Breast epithelium (tissue), 3 donors: ENCODE measurements at regions not wholly inside any gene's neighbourhood (a gene's known extent, or its start where the extent isn't known, plus 50 kb on each side); places are given as distances from the start of the nearest gene placed in this dataset.

Experiments
- CTCF ChIP-seq, 3 donors: fragments of 450-650 bp; IDR thresholded peaks; one replicate each; pipeline ENCODE4 v1.5.1; 2016 to 2017; ENCODE audit warnings: antibody characterized with exemption in 3 of 3, mild to moderate bottlenecking in 3 of 3, moderate library complexity in 3 of 3
- POLR2AphosphoS5 ChIP-seq, 3 donors: sonication (generic); formaldehyde crosslinking; IDR thresholded peaks; one replicate each; pipeline ENCODE4 v1.6.1; 2017; ENCODE audit warnings: antibody characterized with exemption in 3 of 3

- TF ChIP-seq CTCF (IDR thresholded peaks at IDR 0.05) (no peak), POLR2AphosphoS5 (IDR thresholded peaks at IDR 0.05) (no peak)
Measured at GRCh38 chr12:87137220-87137619, 881.0 kb upstream of the MGAT4C start.
